WI38 (cell line): ENCODE measurements at regions not wholly inside any gene's neighbourhood (a gene's known extent, or its start where the extent isn't known, plus 50 kb on each side); places are given as distances from the start of the nearest gene placed in this dataset.

Source experiments
- H3K4me3 ChIP-seq: 2 replicates; pipeline ENCODE4 v1.5.1; 2011; ENCODE audit warnings: low read depth, mild to moderate bottlenecking, control low read depth, low read length
- TF ChIP-seq, protein P1 (sequence below): IDR thresholded peaks from 2 replicates; pipeline ENCODE4 v1.5.1; 2012; ENCODE audit warnings: low read depth, mild to moderate bottlenecking, control low read depth, low read length

DNA sequence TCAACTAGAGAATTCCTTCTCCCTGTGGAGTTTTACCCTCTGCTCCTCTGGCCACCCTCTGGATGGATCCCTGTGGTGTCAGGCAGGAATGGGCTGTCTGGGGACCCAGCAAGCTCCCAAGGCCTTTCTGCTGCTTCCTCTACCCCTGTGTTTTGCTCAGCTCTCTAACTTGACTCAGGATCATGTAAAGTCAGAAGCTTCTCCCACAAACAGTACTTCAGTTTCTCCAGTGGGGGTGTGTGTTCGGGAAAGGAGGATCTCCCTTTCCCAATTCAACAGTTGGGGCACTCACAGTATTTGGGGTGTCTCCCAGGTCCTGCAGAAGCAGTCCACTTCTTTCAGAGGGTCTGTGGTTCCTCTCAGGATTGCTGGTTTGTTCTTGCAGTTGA, 162.4 kb upstream of the NUDT4 start:
- TF ChIP-seq, protein P1, sequence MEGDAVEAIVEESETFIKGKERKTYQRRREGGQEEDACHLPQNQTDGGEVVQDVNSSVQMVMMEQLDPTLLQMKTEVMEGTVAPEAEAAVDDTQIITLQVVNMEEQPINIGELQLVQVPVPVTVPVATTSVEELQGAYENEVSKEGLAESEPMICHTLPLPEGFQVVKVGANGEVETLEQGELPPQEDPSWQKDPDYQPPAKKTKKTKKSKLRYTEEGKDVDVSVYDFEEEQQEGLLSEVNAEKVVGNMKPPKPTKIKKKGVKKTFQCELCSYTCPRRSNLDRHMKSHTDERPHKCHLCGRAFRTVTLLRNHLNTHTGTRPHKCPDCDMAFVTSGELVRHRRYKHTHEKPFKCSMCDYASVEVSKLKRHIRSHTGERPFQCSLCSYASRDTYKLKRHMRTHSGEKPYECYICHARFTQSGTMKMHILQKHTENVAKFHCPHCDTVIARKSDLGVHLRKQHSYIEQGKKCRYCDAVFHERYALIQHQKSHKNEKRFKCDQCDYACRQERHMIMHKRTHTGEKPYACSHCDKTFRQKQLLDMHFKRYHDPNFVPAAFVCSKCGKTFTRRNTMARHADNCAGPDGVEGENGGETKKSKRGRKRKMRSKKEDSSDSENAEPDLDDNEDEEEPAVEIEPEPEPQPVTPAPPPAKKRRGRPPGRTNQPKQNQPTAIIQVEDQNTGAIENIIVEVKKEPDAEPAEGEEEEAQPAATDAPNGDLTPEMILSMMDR, result no peak
- no peak overlapping the region for H3K4me3 ChIP-seq

DNA sequence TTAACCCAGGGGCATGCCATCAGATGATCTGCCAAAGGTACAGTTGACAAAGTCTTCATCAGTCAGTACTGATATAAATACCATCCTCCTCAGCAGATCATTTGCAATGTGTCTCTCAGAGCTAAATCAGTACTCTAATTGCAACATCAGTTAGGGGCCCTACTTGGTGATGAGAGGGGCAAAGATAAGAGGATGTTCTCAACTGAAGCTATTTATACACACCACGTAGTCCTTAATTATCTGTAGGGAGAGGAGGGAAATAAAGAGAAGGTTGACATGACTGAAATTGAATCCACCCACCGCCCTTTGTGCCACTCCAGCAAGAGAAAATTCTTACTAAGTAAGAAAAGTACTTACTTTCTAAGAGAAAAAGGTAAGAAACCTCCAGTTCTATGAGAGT, 157.8 kb upstream of the NUDT4 start:
- TF ChIP-seq, protein P1, result no peak
- no peak overlapping the region for H3K4me3 ChIP-seq

DNA sequence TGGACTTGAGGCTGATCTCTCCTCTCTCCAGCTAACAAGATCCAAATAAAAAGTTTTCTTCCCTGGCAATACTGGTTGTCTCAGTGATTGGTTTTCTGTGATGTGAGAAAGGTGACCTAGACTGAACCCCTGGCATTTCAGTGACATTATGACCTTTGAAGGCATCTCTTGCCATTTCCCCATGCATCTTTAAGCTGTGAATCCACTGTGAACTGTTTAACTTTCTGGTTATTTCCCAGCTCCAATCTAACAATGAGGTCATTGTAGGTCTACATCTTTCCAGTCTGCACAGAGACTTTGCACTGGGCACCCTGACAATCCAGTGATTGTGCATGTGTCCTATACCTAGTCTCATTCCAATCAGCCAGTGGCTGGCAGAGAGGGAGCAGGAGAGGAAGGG, 155.9 kb upstream of the NUDT4 start:
- H3K4me3 ChIP-seq, result no peak overlapping the region
- TF ChIP-seq, protein P1, result no peak

DNA sequence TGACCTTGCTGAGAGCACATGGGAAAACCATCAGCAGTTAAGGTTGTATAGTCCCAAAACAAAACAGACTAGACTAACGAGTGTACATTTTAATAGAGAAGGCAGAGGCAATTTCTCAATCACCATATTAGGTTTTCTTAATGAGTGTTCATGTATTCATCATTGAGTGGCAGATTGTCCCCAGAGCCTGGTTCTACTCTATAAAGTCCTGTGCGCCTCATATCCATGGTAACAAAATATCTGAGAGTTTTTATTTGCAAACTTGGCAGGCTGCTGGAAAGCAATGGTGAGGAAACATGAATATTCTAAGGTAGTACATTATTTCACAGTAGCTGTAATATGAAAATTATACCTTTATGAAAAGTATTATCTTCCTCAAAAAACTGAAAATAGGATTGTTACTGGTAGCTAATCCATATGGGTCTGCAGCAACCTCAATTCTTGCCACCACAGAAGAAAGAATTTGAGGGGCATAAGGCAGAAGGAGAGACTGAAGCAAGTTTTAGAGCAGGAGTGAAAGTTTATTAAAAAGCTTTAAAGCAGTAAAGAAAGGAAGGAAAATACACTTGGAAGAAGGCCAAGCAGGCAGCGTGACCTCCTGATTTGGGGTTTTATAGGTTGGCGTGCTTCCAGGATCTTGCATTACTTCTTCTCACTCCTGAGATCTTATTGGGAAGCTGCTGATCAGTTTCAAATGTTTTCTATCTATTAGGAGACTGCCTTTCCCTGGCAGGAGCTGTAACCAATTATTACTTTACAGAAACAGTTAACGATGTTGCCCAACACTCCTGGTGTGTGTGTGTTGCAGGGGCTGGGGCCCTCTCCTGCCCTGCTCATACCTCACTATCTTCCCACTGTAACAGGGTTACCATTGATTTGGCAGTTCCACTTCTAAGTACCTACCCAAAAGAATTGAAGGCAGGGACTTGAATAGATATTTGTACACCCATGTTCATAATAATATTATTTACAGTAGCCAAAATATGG, 154.0 kb upstream of the NUDT4 start:
- H3K4me3 ChIP-seq, result no peak overlapping the region
- TF ChIP-seq, protein P1, result no peak

DNA sequence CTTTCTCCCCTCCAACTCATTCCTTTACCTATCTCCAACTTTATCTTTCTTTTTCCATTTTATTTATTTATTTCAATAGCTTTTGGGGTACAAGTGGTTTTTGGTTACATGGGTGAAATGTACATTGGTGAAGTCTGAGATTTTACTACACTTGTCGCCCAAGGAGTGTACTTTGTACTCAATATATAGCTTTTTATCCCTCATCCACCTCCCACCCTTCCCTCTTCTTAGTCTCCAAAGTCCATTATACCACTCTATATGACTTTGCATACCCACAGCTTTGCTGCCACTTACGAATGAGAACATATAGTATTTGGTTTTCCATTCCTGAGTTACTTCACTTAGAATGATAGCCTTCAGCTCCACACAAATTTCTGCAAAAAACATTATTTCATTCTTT, 152.6 kb upstream of the NUDT4 start:
- TF ChIP-seq, protein P1, result no peak
- H3K4me3 ChIP-seq, result no peak overlapping the region

DNA sequence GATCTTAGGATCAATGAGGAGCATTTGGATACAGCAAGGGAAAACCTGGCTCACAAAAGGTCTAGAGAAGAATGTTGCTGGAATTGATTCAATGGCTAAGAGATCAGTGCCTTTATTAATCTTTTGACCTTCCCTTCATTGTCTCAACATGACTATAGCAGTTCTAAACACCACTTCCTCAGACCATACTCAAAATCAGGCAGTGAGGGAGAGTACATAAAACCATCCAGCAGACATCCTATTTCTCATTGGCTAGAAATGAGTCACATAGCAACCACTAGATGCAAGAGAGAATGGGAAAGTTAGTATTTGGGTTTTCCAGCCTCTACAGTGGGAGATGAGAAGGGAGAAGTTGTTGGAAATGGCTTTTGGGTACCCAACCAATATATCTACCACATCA, 151.4 kb upstream of the NUDT4 start:
- H3K4me3 ChIP-seq, result no peak overlapping the region
- TF ChIP-seq, protein P1, result no peak
